ENCODE measurements at regions not wholly inside any gene's neighbourhood (a gene's known extent, or its start where the extent isn't known, plus 50 kb on each side); places are given as distances from the start of the nearest gene placed in this dataset.
"Not testable (repeated sequence)": the region's sequence is repeated elsewhere in the genome, so short reads cannot be mapped to it uniquely, and the experiment has no call there.

DNA sequence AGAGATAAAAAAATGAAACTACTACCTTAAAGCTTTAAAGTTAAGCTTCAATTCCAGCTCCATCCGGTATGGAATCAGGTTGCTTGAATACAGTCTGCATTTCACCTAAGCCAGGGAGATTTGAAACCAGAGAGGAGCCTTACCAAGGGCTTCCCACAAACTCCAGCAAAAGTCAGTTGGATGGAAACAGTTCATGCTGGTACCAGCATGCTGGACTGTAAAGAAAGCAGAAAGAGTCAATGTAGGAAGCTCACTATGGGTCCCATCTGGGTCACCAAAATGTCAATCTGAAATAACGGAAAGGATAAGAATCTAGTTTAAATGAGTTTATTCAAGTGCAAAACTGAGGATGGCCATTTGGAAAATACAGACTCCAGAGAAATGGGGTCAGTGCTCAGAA, 65.3 kb downstream of the CDO1 start:
- no peak overlapping the region for H3K4me3 ChIP-seq (ENCODE audit: low read depth, low read length)
- DNase-seq (ENCODE audit: low read depth) = no peak
- TF ChIP-seq CTCF (IDR thresholded peaks at IDR 0.05; ENCODE audit: insufficient read depth, low read depth, low read length) = no peak

DNA sequence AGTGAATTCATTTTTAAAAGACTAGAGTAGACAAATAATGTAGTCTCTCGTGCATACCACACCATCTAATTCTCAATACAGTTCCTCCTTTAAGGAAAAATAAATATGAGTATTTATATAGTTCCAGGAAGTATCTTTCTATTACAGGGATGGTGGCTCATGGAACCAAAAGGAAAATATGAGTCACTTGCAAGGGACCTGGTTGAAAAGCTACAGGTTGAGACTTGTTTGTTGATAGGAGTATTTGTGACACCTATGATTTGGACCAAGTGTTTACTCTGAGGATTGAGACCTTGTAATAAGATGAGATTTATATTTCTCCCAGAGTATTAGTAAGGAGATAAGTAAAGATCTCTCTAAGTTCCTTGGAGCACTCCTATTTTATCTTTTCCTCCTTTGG, 67.4 kb downstream of the CDO1 start:
- DNase-seq (ENCODE audit: low read depth) = no peak
- no peak overlapping the region for H3K4me3 ChIP-seq (ENCODE audit: low read depth, low read length)
- TF ChIP-seq CTCF (IDR thresholded peaks at IDR 0.05; ENCODE audit: insufficient read depth, low read depth, low read length) = no peak

- not testable (repeated sequence) for H3K4me3 ChIP-seq (ENCODE audit: low read depth, low read length); DNase-seq (ENCODE audit: low read depth)
Observed at GRCh38 chr5:115739245-115739644, 77.2 kb downstream of the CDO1 start.

- no peak for DNase-seq (ENCODE audit: low read depth)
Observed at GRCh38 chr5:115738830-115739229, 77.6 kb downstream of the CDO1 start.

DNA sequence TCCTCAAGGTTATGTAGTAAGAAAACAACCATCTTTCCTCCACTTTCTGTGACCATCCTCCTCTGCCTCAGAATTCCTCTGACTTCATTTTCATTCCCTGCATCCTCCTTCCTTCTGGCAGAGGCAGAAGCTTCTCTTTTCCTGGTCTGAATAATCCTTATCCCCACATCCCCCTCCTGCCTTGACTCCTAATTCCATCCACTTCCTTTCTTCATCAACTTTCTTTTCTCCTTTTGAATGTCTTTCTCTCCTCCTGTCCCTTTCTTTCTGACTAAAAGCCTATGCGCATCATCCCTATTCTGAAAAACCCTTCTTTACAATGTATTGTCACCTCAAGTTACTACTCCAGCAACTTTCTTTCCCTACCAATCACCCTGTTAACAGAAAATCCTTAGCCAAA, 79.0 kb downstream of the CDO1 start:
- H3K4me3 ChIP-seq (ENCODE audit: low read depth, low read length) = no peak overlapping the region
- no peak for DNase-seq (ENCODE audit: low read depth)
- no peak for TF ChIP-seq CTCF (IDR thresholded peaks at IDR 0.05; ENCODE audit: insufficient read depth, low read depth, low read length)

More at GRCh38 chr5:115738830-115739229, 77.6 kb downstream of the CDO1 start:
- TF ChIP-seq CTCF (IDR thresholded peaks at IDR 0.05; ENCODE audit: insufficient read depth, low read depth, low read length) = no peak
- H3K4me3 ChIP-seq (ENCODE audit: low read depth, low read length) = no peak overlapping the region

DNA sequence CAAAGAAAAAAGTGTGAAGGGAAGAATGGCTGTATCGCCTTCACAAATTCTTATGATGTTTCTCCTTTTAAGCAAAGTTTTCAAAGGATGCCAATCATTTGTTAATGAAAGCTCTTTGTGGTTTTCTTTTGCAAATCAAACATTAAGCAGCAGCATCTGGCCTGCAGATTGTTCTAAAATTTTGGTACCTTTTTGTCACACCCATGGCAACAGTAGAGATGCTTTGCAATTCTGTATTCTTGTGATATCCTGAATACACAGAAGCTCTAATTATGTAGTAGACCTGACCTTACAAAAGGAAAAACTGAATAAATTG, 79.8 kb downstream of the CDO1 start:
- TF ChIP-seq CTCF (IDR thresholded peaks at IDR 0.05; ENCODE audit: insufficient read depth, low read depth, low read length) = no peak
- no peak overlapping the region for H3K4me3 ChIP-seq (ENCODE audit: low read depth, low read length)
- no peak for DNase-seq (ENCODE audit: low read depth)

GRCh38 chr5:115736004-115736689, 80.3 kb downstream of the CDO1 start:
- H3K4me3 ChIP-seq (ENCODE audit: low read depth, low read length) = no peak overlapping the region
- TF ChIP-seq CTCF (IDR thresholded peaks at IDR 0.05; ENCODE audit: insufficient read depth, low read depth, low read length) = no peak
- no peak for DNase-seq (ENCODE audit: low read depth)

All from fibroblast of villous mesenchyme (primary cell).